ENCODE measurements at regions not wholly inside any gene's neighbourhood (a gene's known extent, or its start where the extent isn't known, plus 50 kb on each side); places are given as distances from the start of the nearest gene placed in this dataset.

GRCh38 chr6:90397929-90398674 is 101.5 kb upstream of the BACH2 start:
- Histone ChIP-seq H3K4me1 (ENCODE audit: control insufficient read depth in 1 of 2, insufficient read depth in 2 of 2, low read length in 2 of 2) (no peaks in the 10 kb centered on the region), H2AFZ (ENCODE audit: insufficient read depth, low read depth, low read length, poor library complexity, severe bottlenecking) (no peak overlapping the region), H3K27ac (ENCODE audit: low read depth in 1 of 2, low read length in 2 of 2) (no peak overlapping the region), H3K36me3 (replicated peaks in 1 of 2; ENCODE audit: control insufficient read depth in 1 of 2, insufficient read depth in 2 of 2, low read length in 2 of 2) (no peaks in the 10 kb centered on the region), H3K4me2 (replicated peaks; ENCODE audit: extremely low read depth, low read length, poor library complexity, severe bottlenecking) (no peak overlapping the region), H3K9ac (ENCODE audit: insufficient read depth, low read length, poor library complexity, severe bottlenecking) (no peak overlapping the region), H3K9me3 (replicated peaks in 1 of 2; ENCODE audit: control insufficient read depth in 1 of 2, insufficient read depth in 1 of 2, low read length in 2 of 2) (no peaks in the 10 kb centered on the region), H3K4me3 (replicated peaks in 1 of 3; ENCODE audit: low read depth in 2 of 3, low read length in 3 of 3) (no peak overlapping the region), H4K20me1 (ENCODE audit: insufficient read depth, low read length) (no peaks in the 10 kb centered on the region), H3K79me2 (ENCODE audit: insufficient read depth, low read length) (no peaks in the 10 kb centered on the region), H3K27me3 (ENCODE audit: control insufficient read depth in 2 of 2, insufficient read depth in 2 of 2, low read length in 2 of 2) (no peaks in the 10 kb centered on the region)
- H3K9me3 Mint-ChIP-seq: peaks cover 0 to 2% (median 0%) of the 10 kb centered on the region in 7 donors
- peaks cover 0 to 4% (median 1%) of the 10 kb centered on the region in 3 donors for H3K27me3 Mint-ChIP-seq (ENCODE audit: low read depth in 3 of 3)
- WGBS (ENCODE audit: insufficient coverage): 0% methylated on average over 1 of the region's 5 CpGs
- H3K36me3 Mint-ChIP-seq: no peaks in the 10 kb centered on the region
- no peak overlapping the region for H3K4me3 Mint-ChIP-seq
- TF ChIP-seq CTCF (IDR thresholded peaks at IDR 0.05): no peak
- no peak overlapping the region for H3K27ac Mint-ChIP-seq
- peaks cover 3% of the 10 kb centered on the region for H3K4me1 Mint-ChIP-seq
- intact Hi-C loops (cut with micrococcal nuclease): loop anchor here (10.0 kb wide), 2 partner anchors 77 to 103 kb away; partner anchors contain the start of gene BACH2 (in 1 of the 2)
- DNase-seq: peak in 1 of 3 donors; percentile 17

- Mint-ChIP-seq H3K4me1 (peaks cover 2% of the 10 kb centered on the region), H3K4me3 (no peak overlapping the region), H3K9me3 (no peaks in the 10 kb centered on the region), H3K36me3 (no peaks in the 10 kb centered on the region), H3K27ac (no peak overlapping the region), H3K27me3 (ENCODE audit: low read depth in 3 of 3) (peaks cover 0 to 3% (median 1%) of the 10 kb centered on the region in 3 donors)
- Histone ChIP-seq H3K4me1 (ENCODE audit: control insufficient read depth in 1 of 2, insufficient read depth in 2 of 2, low read length in 2 of 2) (no peaks in the 10 kb centered on the region), H3K9ac (ENCODE audit: insufficient read depth, low read length, poor library complexity, severe bottlenecking) (no peak overlapping the region), H3K79me2 (ENCODE audit: insufficient read depth, low read length) (no peaks in the 10 kb centered on the region), H3K4me2 (replicated peaks; ENCODE audit: extremely low read depth, low read length, poor library complexity, severe bottlenecking) (no peak overlapping the region), H2AFZ (ENCODE audit: insufficient read depth, low read depth, low read length, poor library complexity, severe bottlenecking) (no peak overlapping the region), H3K27me3 (ENCODE audit: control insufficient read depth in 2 of 2, insufficient read depth in 2 of 2, low read length in 2 of 2) (no peaks in the 10 kb centered on the region), H3K27ac (ENCODE audit: low read depth in 1 of 2, low read length in 2 of 2) (no peak overlapping the region), H3K4me3 (replicated peaks in 1 of 3; ENCODE audit: low read depth in 2 of 3, low read length in 3 of 3) (no peak overlapping the region), H3K36me3 (replicated peaks in 1 of 2; ENCODE audit: control insufficient read depth in 1 of 2, insufficient read depth in 2 of 2, low read length in 2 of 2) (no peaks in the 10 kb centered on the region), H4K20me1 (ENCODE audit: insufficient read depth, low read length) (no peaks in the 10 kb centered on the region), H3K9me3 (replicated peaks in 1 of 2; ENCODE audit: control insufficient read depth in 1 of 2, insufficient read depth in 1 of 2, low read length in 2 of 2) (no peaks in the 10 kb centered on the region)
- DNase-seq: no peak
- WGBS (ENCODE audit: insufficient coverage): 90% methylated on average over 2 of the region's 4 CpGs
- intact Hi-C loops (cut with micrococcal nuclease): loop anchor here (10.0 kb wide), 2 partner anchors 78 to 102 kb away; partner anchors contain the start of gene BACH2 (in 1 of the 2)
- no peak for TF ChIP-seq CTCF (IDR thresholded peaks at IDR 0.05)
Measured at GRCh38 chr6:90397047-90397446, 100.4 kb upstream of the BACH2 start.

Data from CD14-positive monocyte (primary cell).